ENCODE measurements at regions not wholly inside any gene's neighbourhood (a gene's known extent, or its start where the extent isn't known, plus 50 kb on each side); places are given as distances from the start of the nearest gene placed in this dataset.

DNA sequence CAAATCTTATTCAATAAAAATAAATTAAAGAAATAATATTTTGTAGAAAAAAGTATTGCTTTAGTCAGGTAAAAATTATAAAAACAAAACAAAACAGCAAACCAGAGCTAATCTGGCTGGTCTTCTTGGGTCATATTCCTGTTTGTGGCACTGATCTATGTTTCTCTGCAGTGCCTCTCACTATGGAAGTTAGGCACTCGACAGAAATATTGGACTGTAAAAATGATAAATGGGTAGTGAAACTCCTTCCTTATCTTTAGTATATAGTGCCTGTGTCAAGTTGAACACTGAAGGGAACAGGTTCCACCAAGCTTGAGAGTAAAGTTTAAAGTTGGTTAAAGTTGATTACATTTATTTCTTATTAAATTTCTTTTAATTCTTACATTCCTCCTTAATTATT lies 1195.6 kb upstream of the GBE1 start:
- no peak overlapping the region for H3K4me3 ChIP-seq (replicated peaks; ENCODE audit: low read depth, low read length)
- no peak for DNase-seq (ENCODE audit: extremely low read depth, low read depth)
- TF ChIP-seq, protein P1, sequence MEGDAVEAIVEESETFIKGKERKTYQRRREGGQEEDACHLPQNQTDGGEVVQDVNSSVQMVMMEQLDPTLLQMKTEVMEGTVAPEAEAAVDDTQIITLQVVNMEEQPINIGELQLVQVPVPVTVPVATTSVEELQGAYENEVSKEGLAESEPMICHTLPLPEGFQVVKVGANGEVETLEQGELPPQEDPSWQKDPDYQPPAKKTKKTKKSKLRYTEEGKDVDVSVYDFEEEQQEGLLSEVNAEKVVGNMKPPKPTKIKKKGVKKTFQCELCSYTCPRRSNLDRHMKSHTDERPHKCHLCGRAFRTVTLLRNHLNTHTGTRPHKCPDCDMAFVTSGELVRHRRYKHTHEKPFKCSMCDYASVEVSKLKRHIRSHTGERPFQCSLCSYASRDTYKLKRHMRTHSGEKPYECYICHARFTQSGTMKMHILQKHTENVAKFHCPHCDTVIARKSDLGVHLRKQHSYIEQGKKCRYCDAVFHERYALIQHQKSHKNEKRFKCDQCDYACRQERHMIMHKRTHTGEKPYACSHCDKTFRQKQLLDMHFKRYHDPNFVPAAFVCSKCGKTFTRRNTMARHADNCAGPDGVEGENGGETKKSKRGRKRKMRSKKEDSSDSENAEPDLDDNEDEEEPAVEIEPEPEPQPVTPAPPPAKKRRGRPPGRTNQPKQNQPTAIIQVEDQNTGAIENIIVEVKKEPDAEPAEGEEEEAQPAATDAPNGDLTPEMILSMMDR (IDR thresholded peaks at IDR 0.05; ENCODE audit: low read depth, low read length, missing control alignments), result no peak

DNA sequence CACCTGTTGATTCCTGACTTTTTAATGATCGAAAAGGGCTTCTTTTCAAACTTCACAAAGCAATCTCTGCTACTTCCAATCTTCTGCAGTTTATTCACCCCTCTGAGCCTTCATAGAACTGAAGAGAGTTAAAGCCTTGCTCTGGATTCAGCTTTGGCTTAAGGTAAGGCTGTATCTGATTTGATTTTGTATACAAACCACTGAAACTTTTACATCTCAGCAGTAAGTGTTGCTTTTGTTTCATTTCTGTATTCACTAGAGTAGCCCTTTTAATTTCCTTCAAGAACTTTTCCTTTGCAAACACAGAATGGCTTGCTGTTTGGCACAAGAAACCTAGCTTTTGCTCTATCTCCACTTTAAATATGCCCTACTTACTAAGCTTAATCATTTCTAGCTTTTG lies 1193.0 kb upstream of the GBE1 start:
- TF ChIP-seq, protein P1 (IDR thresholded peaks at IDR 0.05; ENCODE audit: low read depth, low read length, missing control alignments), result no peak
- DNase-seq (ENCODE audit: extremely low read depth, low read depth), result no peak
- H3K4me3 ChIP-seq (replicated peaks; ENCODE audit: low read depth, low read length), result no peak overlapping the region

GRCh38 chr3:82942041-82942440 lies 1180.6 kb upstream of the GBE1 start:
- H3K4me3 ChIP-seq (replicated peaks; ENCODE audit: low read depth, low read length), result no peak overlapping the region
- TF ChIP-seq, protein P1 (IDR thresholded peaks at IDR 0.05; ENCODE audit: low read depth, low read length, missing control alignments), result no peak
- no peak for DNase-seq (ENCODE audit: extremely low read depth, low read depth)

DNA sequence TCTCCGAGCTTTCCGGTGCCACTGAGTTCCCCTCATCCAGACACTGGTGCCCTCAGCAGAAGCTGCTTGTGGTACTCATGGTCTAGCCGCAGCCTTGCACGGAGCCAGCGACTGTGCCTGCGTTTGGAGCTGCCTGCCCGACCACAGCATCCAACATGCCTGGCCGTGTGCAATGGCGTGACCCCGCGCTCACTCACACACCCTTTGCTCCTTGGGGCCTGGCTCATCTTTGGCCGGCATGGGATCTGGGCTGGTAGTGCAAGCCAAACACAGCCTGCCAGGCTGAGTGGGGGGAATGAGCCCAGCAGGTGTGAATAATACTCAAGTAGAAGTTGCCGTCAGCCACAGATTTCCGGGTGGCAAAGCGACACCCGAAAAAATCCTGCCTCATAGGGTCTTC lies 1178.7 kb upstream of the GBE1 start:
- TF ChIP-seq, protein P1 (IDR thresholded peaks at IDR 0.05; ENCODE audit: low read depth, low read length, missing control alignments), result no peak

DNA sequence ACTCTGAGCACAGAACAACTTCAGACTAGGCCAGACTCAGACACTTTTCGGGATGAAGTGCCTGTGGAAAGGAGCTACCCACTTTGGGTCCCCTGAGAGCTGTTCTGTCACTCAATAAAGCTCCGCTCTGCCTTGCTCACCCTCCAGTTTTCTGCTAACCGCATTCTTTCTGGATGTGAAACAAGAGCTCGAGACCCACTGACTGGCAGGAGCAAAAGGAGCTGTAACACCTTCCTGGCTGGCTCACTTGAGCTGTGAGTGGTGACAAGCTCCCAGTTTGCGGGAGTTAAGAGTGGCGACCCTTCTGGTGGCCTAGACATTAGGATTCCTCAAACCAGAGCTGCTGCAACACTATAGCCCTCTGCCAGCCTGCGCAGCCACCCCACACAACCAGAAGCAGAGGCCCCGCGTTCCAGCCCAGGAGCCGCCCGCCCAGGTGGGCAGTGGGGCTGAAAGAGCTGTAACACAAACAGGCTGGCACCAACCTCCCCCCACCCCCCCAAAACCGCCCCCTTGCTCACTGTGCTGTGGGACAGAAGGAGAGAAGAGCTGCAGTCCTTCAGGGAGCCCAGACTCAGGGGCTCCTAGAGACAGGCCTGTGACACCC lies 1178.1 kb upstream of the GBE1 start:
- no peak for DNase-seq (ENCODE audit: extremely low read depth, low read depth)
- no peak overlapping the region for H3K4me3 ChIP-seq (replicated peaks; ENCODE audit: low read depth, low read length)
- TF ChIP-seq, protein P1 (IDR thresholded peaks at IDR 0.05; ENCODE audit: low read depth, low read length, missing control alignments), result no peak

More for the DNA sequence above, 1178.7 kb upstream of the GBE1 start:
- H3K4me3 ChIP-seq (replicated peaks; ENCODE audit: low read depth, low read length), result no peak overlapping the region
- DNase-seq (ENCODE audit: extremely low read depth, low read depth), result no peak

DNA sequence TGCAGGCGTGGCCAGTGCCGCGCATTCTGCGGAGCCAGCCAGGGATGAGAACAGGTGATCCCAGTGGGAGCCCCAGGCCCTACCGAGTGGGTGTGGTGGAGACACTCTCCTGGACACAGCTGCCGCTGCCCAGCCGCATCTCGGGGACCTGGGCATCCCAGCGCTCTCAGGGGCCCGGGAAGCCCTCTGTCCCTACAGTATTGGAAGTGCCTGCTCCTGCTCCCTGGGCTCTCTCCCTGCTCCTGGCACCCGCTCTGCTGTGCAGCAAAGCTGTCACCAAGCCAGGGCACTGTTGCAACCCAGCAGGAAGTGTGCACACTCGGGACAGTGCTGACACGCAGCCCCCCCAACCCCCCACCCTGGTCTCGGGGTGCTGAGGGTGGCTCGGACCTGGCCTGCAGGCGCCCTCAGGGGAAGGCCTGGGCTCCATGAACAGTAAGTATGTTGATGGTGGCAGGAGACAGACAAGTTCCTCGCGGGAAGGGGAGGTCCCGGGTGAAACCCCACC lies 1177.4 kb upstream of the GBE1 start:
- no peak for DNase-seq (ENCODE audit: extremely low read depth, low read depth)
- TF ChIP-seq, protein P1 (IDR thresholded peaks at IDR 0.05; ENCODE audit: low read depth, low read length, missing control alignments), result no peak
- H3K4me3 ChIP-seq (replicated peaks; ENCODE audit: low read depth, low read length), result no peak overlapping the region

Data from HFF-Myc (cell line).